HepG2 (cell line): ENCODE measurements at regions not wholly inside any gene's neighbourhood (a gene's known extent, or its start where the extent isn't known, plus 50 kb on each side); places are given as distances from the start of the nearest gene placed in this dataset.

Experiments
- ATAC-seq: fragments of 200-7000 bp; cut with Tn5 transposase; 3 replicates; pipeline ENCODE4 v1.9.1; 2020; ENCODE audit warnings: mild to moderate bottlenecking, moderate library complexity
- BruUV-seq: library from RNA; stranded (reverse); fragments of 400-500 nt; replicated peaks from 2 replicates; lab custom pipeline; 2021; lab: Mats Ljungman, UMichigan
- CTCF ChIA-PET: fragments of 300-600 bp; formaldehyde crosslinking; extraction: SDS; loops from one replicate; lab custom pipeline; 2021; ENCODE audit warnings: low total read pairs, inconsistent platforms, low intra/inter-chr PET ratio; lab: Yijun Ruan, JAX
- POLR2A ChIA-PET: fragments of 350-600 bp; sonication (Branson Sonifier 250); formaldehyde crosslinking; loops from one replicate; lab custom pipeline; 2020; ENCODE audit warnings: antibody characterized with exemption, inconsistent platforms; lab: Yijun Ruan, JAX
- DNase-seq: peaks from one replicate; pipeline ENCODE4 v3.0.0-alpha.2; 2015; ENCODE audit warnings: low spot score
- FAIRE-seq: peaks from 3 replicates; lab custom pipeline; 2011; peaks lifted over from hg19 to GRCh38; lab: Jason Lieb, UNC
- H2AFZ ChIP-seq: one replicate; pipeline ENCODE4 v1.6.1; 2011; ENCODE audit warnings: low read length, inconsistent platforms
- H3K27ac ChIP-seq: fragments of 300-600 bp; 3 replicates; pipeline ENCODE4 v1.8.0; 2011; ENCODE audit warnings: mixed run types, mild to moderate bottlenecking, mixed read lengths, low read length, inconsistent platforms; ENCODE audit not compliant: insufficient read depth; ENCODE audit errors: extremely low read length
- H3K27me3 ChIP-seq, 2 experiments: fragments of 200-600 bp in 1 of 2; 2 replicates in 1 of 2; 3 replicates in 1 of 2; pipeline versions ENCODE4 v1.6.0 to v1.8.0; 2011; ENCODE audit warnings: low read length in 2 of 2, mild to moderate bottlenecking in 2 of 2, moderate library complexity in 2 of 2, inconsistent platforms in 1 of 2; ENCODE audit not compliant: insufficient read depth in 2 of 2, control insufficient read depth in 1 of 2
- H3K36me3 ChIP-seq, 2 experiments: fragments of 200-600 bp in 1 of 2; replicated peaks in 1 of 2; 2 replicates in 1 of 2; 3 replicates in 1 of 2; pipeline versions ENCODE4 v1.5.1 to v1.8.0; 2011; ENCODE audit warnings: low read length in 2 of 2, inconsistent platforms in 1 of 2; ENCODE audit not compliant: insufficient read depth in 2 of 2, control insufficient read depth in 1 of 2
- H3K4me1 ChIP-seq: 2 replicates; pipeline ENCODE4 v1.5.1; 2012; ENCODE audit warnings: low read length, inconsistent platforms; ENCODE audit not compliant: insufficient read depth
- H3K4me2 ChIP-seq: 2 replicates; pipeline ENCODE4 v1.6.0; 2011; ENCODE audit warnings: low read depth, low read length, inconsistent platforms
- H3K4me3 ChIP-seq, 3 experiments: fragments of 200-600 bp in 1 of 3; sonication (generic), shearing (Covaris generic) in 1 of 3; replicated peaks in 1 of 3; 2 replicates each; pipeline ENCODE4 v1.5.1; 2011 to 2016; ENCODE audit warnings: low read length in 3 of 3, inconsistent platforms in 2 of 3, low read depth in 2 of 3, mild to moderate bottlenecking in 2 of 3, control low read depth in 1 of 3, mixed read lengths in 1 of 3; ENCODE audit not compliant: insufficient read depth in 1 of 3
- H3K79me2 ChIP-seq: one replicate; pipeline ENCODE4 v1.6.1; 2011; ENCODE audit warnings: low read length, inconsistent platforms; ENCODE audit not compliant: insufficient read depth
- H3K9ac ChIP-seq: 2 replicates; pipeline ENCODE4 v1.6.0; 2011; ENCODE audit warnings: mild to moderate bottlenecking, low read depth, low read length, inconsistent platforms; ENCODE audit not compliant: insufficient read depth
- H3K9me3 ChIP-seq: 2 replicates; pipeline ENCODE4 v1.5.1; 2012; ENCODE audit warnings: mild to moderate bottlenecking, low read length
- H4K20me1 ChIP-seq: 2 replicates; pipeline ENCODE4 v1.6.0; 2011; ENCODE audit warnings: inconsistent platforms, mild to moderate bottlenecking, low read length, moderate library complexity; ENCODE audit not compliant: insufficient read depth
- DNMT3B ChIP-seq: conservative IDR thresholded peaks from 2 replicates; pipeline ENCODE4 v1.6.1; 2016; ENCODE audit warnings: missing biosample characterization, control low read depth
- GLI4 ChIP-seq: sonication (generic); formaldehyde crosslinking; IDR thresholded peaks from 2 replicates; pipeline ENCODE4 v1.5.1; 2020; ENCODE audit warnings: missing genetic modification reagents, mild to moderate bottlenecking, moderate library complexity, borderline replicate concordance
- GMEB1 ChIP-seq: sonication (generic); formaldehyde crosslinking; IDR thresholded peaks from 2 replicates; pipeline ENCODE4 v1.5.1; 2020; ENCODE audit warnings: missing genetic modification reagents, mild to moderate bottlenecking, borderline replicate concordance
- MAFK ChIP-seq, 2 experiments: IDR thresholded peaks in 1 of 2; conservative IDR thresholded peaks in 1 of 2; 2 replicates each; pipeline ENCODE4 v1.6.1; 2011; ENCODE audit warnings: improper control_type of control experiment in 2 of 2, low read length in 2 of 2
- MAX ChIP-seq: IDR thresholded peaks from 2 replicates; pipeline ENCODE4 v1.6.1; 2012; ENCODE audit warnings: inconsistent platforms
- PAX8 ChIP-seq: sonication (generic); formaldehyde crosslinking; IDR thresholded peaks from 2 replicates; pipeline ENCODE4 v1.8.0; 2022; ENCODE audit warnings: mild to moderate bottlenecking, missing genetic modification reagents, borderline replicate concordance
- POLR2AphosphoS2 ChIP-seq: IDR thresholded peaks from 2 replicates; pipeline ENCODE4 v1.6.1; 2011; ENCODE audit warnings: low read depth, low read length, improper control_type of control experiment
- RFXANK ChIP-seq: IDR thresholded peaks from 2 replicates; pipeline ENCODE4 v1.6.1; 2016
- TFAP4 ChIP-seq: sonication (generic); IDR thresholded peaks from 2 replicates; pipeline ENCODE4 v1.6.1; 2016; ENCODE audit warnings: low read depth, borderline replicate concordance
- THAP8 ChIP-seq: sonication (generic); formaldehyde crosslinking; IDR thresholded peaks from 2 replicates; pipeline ENCODE4 v1.5.1; 2020; ENCODE audit warnings: missing genetic modification reagents, mild to moderate bottlenecking, borderline replicate concordance
- XBP1 ChIP-seq: sonication (generic); formaldehyde crosslinking; IDR thresholded peaks from 2 replicates; pipeline ENCODE4 v1.5.0; 2020; ENCODE audit warnings: missing genetic modification reagents
- ZFP62 ChIP-seq: sonication (generic); formaldehyde crosslinking; IDR thresholded peaks from 2 replicates; pipeline ENCODE4 v1.4.0; 2020; ENCODE audit warnings: missing genetic modification reagents
- ZFY ChIP-seq: sonication (generic); formaldehyde crosslinking; IDR thresholded peaks from 2 replicates; pipeline ENCODE4 v1.4.0; 2020; ENCODE audit warnings: missing genetic modification reagents
- ZNF329 ChIP-seq: sonication (generic); formaldehyde crosslinking; IDR thresholded peaks from 2 replicates; pipeline ENCODE4 v1.9.0; 2021; ENCODE audit warnings: low read depth, mild to moderate bottlenecking, missing genetic modification reagents
- ZNF577 ChIP-seq: sonication (generic); formaldehyde crosslinking; IDR thresholded peaks from 2 replicates; pipeline ENCODE4 v1.4.0; 2020; ENCODE audit warnings: mild to moderate bottlenecking, low read depth, missing genetic modification reagents, borderline replicate concordance
- ZNF660 ChIP-seq: sonication (generic); formaldehyde crosslinking; IDR thresholded peaks from 2 replicates; pipeline ENCODE4 v1.5.1; 2020; ENCODE audit warnings: mild to moderate bottlenecking, low read depth, missing genetic modification reagents, borderline replicate concordance
- ZNF691 ChIP-seq: sonication (generic); formaldehyde crosslinking; IDR thresholded peaks from 2 replicates; pipeline ENCODE4 v1.4.0; 2020; ENCODE audit warnings: missing genetic modification reagents, low read depth, mild to moderate bottlenecking, borderline replicate concordance
- ZSCAN22 ChIP-seq: sonication (generic); formaldehyde crosslinking; IDR thresholded peaks from 2 replicates; pipeline ENCODE4 v1.4.0; 2020; ENCODE audit warnings: mild to moderate bottlenecking, missing genetic modification reagents
- WGBS: methylation state at CpG from one replicate; pipeline ENCODE4 v1.1.6; 2017; ENCODE audit warnings: low lambda C conversion rate; 5-methylcytosine and 5-hydroxymethylcytosine counted together
- in situ Hi-C: cut with HindIII; loops from 2 replicates; pipeline ENCODE4 v1.10.0; 2017; ENCODE audit warnings: low pct_unique_long_range_greater_than_20kb; ENCODE audit not compliant: extremely low pct_ligation_motif_present
- intact Hi-C: fragments of 100-400 bp; cut with micrococcal nuclease; formaldehyde crosslinking; loops from one replicate; pipeline ENCODE4 v1.10.0; 2022; ENCODE audit not compliant: unreplicated experiment

- ChIA-PET CTCF (no interaction called here), POLR2A (no interaction called here)
- 0% methylated on average over 3 of the region's 3 CpGs for WGBS
- FAIRE-seq (no peak), ATAC-seq (no peak), DNase-seq (no peak)
- H3K27ac ChIP-seq: no peak overlapping the region
- H4K20me1 ChIP-seq: no peaks in the 10 kb centered on the region; the same call in 1 of the 2 replicates
- no peak overlapping the region for H3K4me3 ChIP-seq
- no peak overlapping the region for H3K9ac ChIP-seq
- no peaks in the 10 kb centered on the region for H3K4me1 ChIP-seq
- no peak for TF ChIP-seq ZNF660 (CRISPR knock-in tag)
- no peak for TF ChIP-seq MAFK (conservative IDR thresholded peaks at IDR 0.05 in 1 of 2, IDR thresholded peaks at IDR 0.05 in 1 of 2; ENCODE audit: low read length in 2 of 2)
- no peak for TF ChIP-seq DNMT3B
- no peak for TF ChIP-seq PAX8 (CRISPR knock-in tag)
- no peak for TF ChIP-seq THAP8
- no peak for TF ChIP-seq ZSCAN22 (CRISPR knock-in tag)
- no peak for TF ChIP-seq XBP1 (CRISPR knock-in tag)
- TF ChIP-seq ZNF691: no peak
- no peak for TF ChIP-seq MAX
- TF ChIP-seq ZNF577: no peak
- no peak for TF ChIP-seq GMEB1 (CRISPR knock-in tag)
- no peak for TF ChIP-seq ZFY
- TF ChIP-seq TFAP4: no peak
- no peak for TF ChIP-seq GLI4 (CRISPR knock-in tag)
- TF ChIP-seq ZFP62 (CRISPR knock-in tag): no peak
- TF ChIP-seq ZNF329 (CRISPR knock-in tag): no peak
- no peak for TF ChIP-seq RFXANK (CRISPR knock-in tag)
- no peak for TF ChIP-seq POLR2AphosphoS2
- H3K27me3 ChIP-seq: peaks cover 0 to 13% of the 10 kb centered on the region in 2 experiments; a peak in 3 of 5 replicates
- H2AFZ ChIP-seq: no peak overlapping the region
- H3K9me3 ChIP-seq: no peaks in the 10 kb centered on the region
- no peaks in the 10 kb centered on the region for H3K79me2 ChIP-seq
- BruUV-seq: no TSS peak
- no peaks in the 10 kb centered on the region for H3K36me3 ChIP-seq
- in situ Hi-C loops: no loop called here
- intact Hi-C loops: no loop called here
- no peak overlapping the region for H3K4me2 ChIP-seq
Observed at GRCh38 chr10:21144047-21144446, 246.9 kb upstream of the NEBL start.
